H9 (cell line): ENCODE measurements at regions not wholly inside any gene's neighbourhood (a gene's known extent, or its start where the extent isn't known, plus 50 kb on each side); places are given as distances from the start of the nearest gene placed in this dataset.
A peak's percentile ranks its signal among the peaks of the same experiment; 100 is the strongest.

Source experiments
- DNase-seq: peaks from one replicate; pipeline ENCODE4 v3.0.0-alpha.2; 2017
- H2AFZ ChIP-seq: one replicate; pipeline ENCODE4 v1.6.1; 2013; ENCODE audit warnings: mild to moderate bottlenecking, low read length, control low read depth, moderate library complexity
- H2AK5ac ChIP-seq: 2 replicates; pipeline ENCODE4 v1.6.1; 2013; ENCODE audit warnings: low read length, control low read depth, mixed read lengths; ENCODE audit not compliant: insufficient read length
- H2BK120ac ChIP-seq: one replicate; pipeline ENCODE4 v1.6.1; 2013; ENCODE audit warnings: low read depth, mild to moderate bottlenecking, low read length, control low read depth, inconsistent platforms; ENCODE audit not compliant: poor library complexity, severe bottlenecking
- H2BK12ac ChIP-seq: 2 replicates; pipeline ENCODE4 v1.6.1; 2013; ENCODE audit warnings: low read length, control low read depth, mixed read lengths, low read depth; ENCODE audit not compliant: insufficient read length
- H2BK15ac ChIP-seq: 2 replicates; pipeline ENCODE4 v1.6.1; 2013; ENCODE audit warnings: low read depth, low read length, control low read depth
- H2BK20ac ChIP-seq: one replicate; pipeline ENCODE4 v1.6.1; 2013; ENCODE audit warnings: low read depth, mild to moderate bottlenecking, low read length, control low read depth, inconsistent platforms; ENCODE audit not compliant: poor library complexity, severe bottlenecking
- H2BK5ac ChIP-seq: 2 replicates; pipeline ENCODE4 v1.6.1; 2013; ENCODE audit warnings: low read length, control low read depth, mixed read lengths; ENCODE audit not compliant: insufficient read length
- H3K14ac ChIP-seq: 2 replicates; pipeline ENCODE4 v1.6.1; 2013; ENCODE audit warnings: low read length, control low read depth; ENCODE audit not compliant: insufficient read depth
- H3K18ac ChIP-seq: 2 replicates; pipeline ENCODE4 v1.6.1; 2013; ENCODE audit warnings: low read depth, mild to moderate bottlenecking, mixed read lengths, low read length, control low read depth; ENCODE audit not compliant: insufficient read length
- H3K23ac ChIP-seq: 2 replicates; pipeline ENCODE4 v1.6.1; 2013; ENCODE audit warnings: low read length, control low read depth, mixed read lengths, low read depth; ENCODE audit not compliant: insufficient read length
- H3K23me2 ChIP-seq: 2 replicates; pipeline ENCODE4 v1.6.1; 2013; ENCODE audit warnings: low read depth, mild to moderate bottlenecking, mixed read lengths, low read length, control low read depth; ENCODE audit not compliant: insufficient read length, poor library complexity, severe bottlenecking
- H3K27ac ChIP-seq: 2 replicates; pipeline ENCODE4 v1.5.1; 2013; ENCODE audit warnings: low read length, control low read depth, mixed read lengths, low read depth; ENCODE audit not compliant: insufficient read length
- H3K27me3 ChIP-seq: 2 replicates; pipeline ENCODE4 v1.6.1; 2013; ENCODE audit warnings: low read length, control low read depth, inconsistent platforms; ENCODE audit not compliant: insufficient read depth
- H3K4ac ChIP-seq: 2 replicates; pipeline ENCODE4 v1.6.1; 2013; ENCODE audit warnings: low read depth, mild to moderate bottlenecking, control low read depth, inconsistent platforms, low read length, moderate library complexity
- H3K4me1 ChIP-seq: 2 replicates; pipeline ENCODE4 v1.6.1; 2013; ENCODE audit warnings: low read length, control low read depth, inconsistent platforms; ENCODE audit not compliant: insufficient read depth
- H3K4me2 ChIP-seq: 2 replicates; pipeline ENCODE4 v1.6.1; 2013; ENCODE audit warnings: low read length, control low read depth, mixed read lengths; ENCODE audit not compliant: insufficient read length, insufficient read depth
- H3K56ac ChIP-seq: 2 replicates; pipeline ENCODE4 v1.6.1; 2013; ENCODE audit warnings: low read depth, mild to moderate bottlenecking, mixed read lengths, low read length, control low read depth; ENCODE audit not compliant: insufficient read length
- H3K79me1 ChIP-seq: 2 replicates; pipeline ENCODE4 v1.6.1; 2013; ENCODE audit warnings: low read depth, mild to moderate bottlenecking, moderate library complexity, low read length, control low read depth, inconsistent platforms; ENCODE audit not compliant: insufficient read depth, poor library complexity, severe bottlenecking
- H3K79me2 ChIP-seq: 2 replicates; pipeline ENCODE4 v1.6.1; 2013; ENCODE audit warnings: low read length, control low read depth, inconsistent platforms; ENCODE audit not compliant: insufficient read depth
- H3K9ac ChIP-seq: 2 replicates; pipeline ENCODE4 v1.6.1; 2013; ENCODE audit warnings: low read length, control low read depth, mixed read lengths; ENCODE audit not compliant: insufficient read length; ENCODE audit errors: extremely low read depth
- H3K9me3 ChIP-seq: one replicate; pipeline ENCODE4 v1.6.1; 2013; ENCODE audit warnings: low read depth, low read length, inconsistent platforms; ENCODE audit not compliant: control insufficient read depth
- H3T11ph ChIP-seq: one replicate; pipeline ENCODE4 v1.6.1; 2013; ENCODE audit warnings: mild to moderate bottlenecking, low read length, control low read depth, inconsistent platforms
- H4K20me1 ChIP-seq: one replicate; pipeline ENCODE4 v1.6.1; 2013; ENCODE audit not compliant: control insufficient read depth, insufficient read length, insufficient read depth
- H4K5ac ChIP-seq: 2 replicates; pipeline ENCODE4 v1.6.1; 2013; ENCODE audit warnings: low read depth, mild to moderate bottlenecking, mixed read lengths, low read length, control low read depth; ENCODE audit not compliant: insufficient read length
- H4K8ac ChIP-seq: replicated peaks from 2 replicates; pipeline ENCODE4 v1.6.1; 2013; ENCODE audit warnings: low read length, control low read depth, mixed read lengths, low read depth; ENCODE audit not compliant: insufficient read length
- H4K91ac ChIP-seq: 2 replicates; pipeline ENCODE4 v1.6.1; 2013; ENCODE audit warnings: low read depth, mild to moderate bottlenecking, moderate library complexity, mixed read lengths, low read length, control low read depth; ENCODE audit not compliant: insufficient read length
- H3K27ac Mint-ChIP-seq, 3 experiments: 2 replicates in 2 of 3; 3 replicates in 1 of 3; pipeline ENCODE4 v1.8.0; 2020 to 2021; ENCODE audit warnings: mixed read lengths in 3 of 3, mild to moderate bottlenecking in 1 of 3, moderate library complexity in 1 of 3
- H3K27me3 Mint-ChIP-seq: 2 replicates; pipeline ENCODE4 v1.8.0; 2021; ENCODE audit warnings: low read depth, mild to moderate bottlenecking, moderate library complexity, mixed read lengths
- H3K36me3 Mint-ChIP-seq, 3 experiments: 2 replicates in 2 of 3; 3 replicates in 1 of 3; pipeline ENCODE4 v1.8.0; 2020 to 2021; ENCODE audit warnings: low read depth in 3 of 3, mixed read lengths in 3 of 3; ENCODE audit not compliant: insufficient read depth in 1 of 3
- H3K4me1 Mint-ChIP-seq, 2 experiments: 2 replicates each; pipeline ENCODE4 v1.8.0; 2020; ENCODE audit warnings: mixed read lengths in 2 of 2
- H3K4me3 Mint-ChIP-seq, 2 experiments: 2 replicates in 1 of 2; 3 replicates in 1 of 2; pipeline ENCODE4 v1.8.0; 2020 to 2021; ENCODE audit warnings: mild to moderate bottlenecking in 2 of 2, mixed read lengths in 2 of 2, moderate library complexity in 1 of 2
- H3K9me3 Mint-ChIP-seq, 2 experiments: 2 replicates in 1 of 2; 3 replicates in 1 of 2; pipeline ENCODE4 v1.8.0; 2020; ENCODE audit warnings: mild to moderate bottlenecking in 2 of 2, mixed read lengths in 2 of 2, moderate library complexity in 1 of 2
- WGBS: extraction: QIAGEN DNeasy Blood & Tissue Kit; methylation state at CpG from one replicate; pipeline ENCODE4 v1.1.7; 2013; ENCODE audit warnings: missing lambda C conversion rate, low lambda C conversion rate, mixed read lengths; ENCODE audit not compliant: insufficient read length; ENCODE audit errors: extremely low coverage; 5-methylcytosine and 5-hydroxymethylcytosine counted together
- TF ChIP-seq, protein P1 (sequence below): fragments of 200-600 bp; sonication (generic); conservative IDR thresholded peaks from 3 replicates; pipeline ENCODE4 v1.8.0; 2021; ENCODE audit warnings: antibody characterized with exemption, mild to moderate bottlenecking

GRCh38 chr11:100575860-100576717, 111.0 kb upstream of the ARHGAP42 start:
- Histone ChIP-seq H2AK5ac (no peak overlapping the region), H3T11ph (no peak overlapping the region), H3K18ac (no peak overlapping the region), H4K20me1 (no peaks in the 10 kb centered on the region), H3K14ac (no peak overlapping the region), H3K4me2 (no peak overlapping the region), H2BK15ac (no peak overlapping the region), H3K56ac (no peak overlapping the region), H3K9me3 (no peaks in the 10 kb centered on the region), H3K4ac (no peak overlapping the region), H2BK20ac (no peak overlapping the region), H4K8ac (no peak overlapping the region), H3K79me2 (no peaks in the 10 kb centered on the region), H3K4me1 (no peaks in the 10 kb centered on the region), H3K27me3 (no peaks in the 10 kb centered on the region), H3K23ac (no peak overlapping the region), H3K23me2 (no peaks in the 10 kb centered on the region), H3K9ac (no peak overlapping the region), H2BK120ac (no peak overlapping the region), H4K5ac (no peak overlapping the region), H3K27ac (no peak overlapping the region), H2AFZ (no peak overlapping the region), H3K79me1 (no peaks in the 10 kb centered on the region), H4K91ac (no peak overlapping the region), H2BK5ac (no peak overlapping the region), H2BK12ac (no peak overlapping the region)
- H3K4me3 Mint-ChIP-seq, result no peak overlapping the region
- no peaks in the 10 kb centered on the region; a peak in 1 of 5 replicates for H3K9me3 Mint-ChIP-seq
- no peak overlapping the region for H3K27ac Mint-ChIP-seq
- peaks cover 5 to 15% of the 10 kb centered on the region in 2 experiments; a peak in 3 of 4 replicates for H3K4me1 Mint-ChIP-seq
- no peaks in the 10 kb centered on the region for H3K27me3 Mint-ChIP-seq
- TF ChIP-seq, protein P1, sequence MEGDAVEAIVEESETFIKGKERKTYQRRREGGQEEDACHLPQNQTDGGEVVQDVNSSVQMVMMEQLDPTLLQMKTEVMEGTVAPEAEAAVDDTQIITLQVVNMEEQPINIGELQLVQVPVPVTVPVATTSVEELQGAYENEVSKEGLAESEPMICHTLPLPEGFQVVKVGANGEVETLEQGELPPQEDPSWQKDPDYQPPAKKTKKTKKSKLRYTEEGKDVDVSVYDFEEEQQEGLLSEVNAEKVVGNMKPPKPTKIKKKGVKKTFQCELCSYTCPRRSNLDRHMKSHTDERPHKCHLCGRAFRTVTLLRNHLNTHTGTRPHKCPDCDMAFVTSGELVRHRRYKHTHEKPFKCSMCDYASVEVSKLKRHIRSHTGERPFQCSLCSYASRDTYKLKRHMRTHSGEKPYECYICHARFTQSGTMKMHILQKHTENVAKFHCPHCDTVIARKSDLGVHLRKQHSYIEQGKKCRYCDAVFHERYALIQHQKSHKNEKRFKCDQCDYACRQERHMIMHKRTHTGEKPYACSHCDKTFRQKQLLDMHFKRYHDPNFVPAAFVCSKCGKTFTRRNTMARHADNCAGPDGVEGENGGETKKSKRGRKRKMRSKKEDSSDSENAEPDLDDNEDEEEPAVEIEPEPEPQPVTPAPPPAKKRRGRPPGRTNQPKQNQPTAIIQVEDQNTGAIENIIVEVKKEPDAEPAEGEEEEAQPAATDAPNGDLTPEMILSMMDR, result peak; percentile 93
- no peak for DNase-seq
- no peaks in the 10 kb centered on the region for H3K36me3 Mint-ChIP-seq
- WGBS, result no CpG with 5 or more reads among the region's 4 CpGs
